ENCODE measurements at regions not wholly inside any gene's neighbourhood (a gene's known extent, or its start where the extent isn't known, plus 50 kb on each side); places are given as distances from the start of the nearest gene placed in this dataset.
A peak's percentile ranks its signal among the peaks of the same experiment; 100 is the strongest.

GRCh38 chr20:48348022-48348421 lies 479.8 kb downstream of the PREX1 start:
- H3K4me3 ChIP-seq (replicated peaks; ENCODE audit: low read depth, low read length) = no peak overlapping the region
- no peak for DNase-seq (ENCODE audit: low read depth)
- no peak for TF ChIP-seq CTCF (IDR thresholded peaks at IDR 0.05; ENCODE audit: low read length, missing control alignments)

DNA sequence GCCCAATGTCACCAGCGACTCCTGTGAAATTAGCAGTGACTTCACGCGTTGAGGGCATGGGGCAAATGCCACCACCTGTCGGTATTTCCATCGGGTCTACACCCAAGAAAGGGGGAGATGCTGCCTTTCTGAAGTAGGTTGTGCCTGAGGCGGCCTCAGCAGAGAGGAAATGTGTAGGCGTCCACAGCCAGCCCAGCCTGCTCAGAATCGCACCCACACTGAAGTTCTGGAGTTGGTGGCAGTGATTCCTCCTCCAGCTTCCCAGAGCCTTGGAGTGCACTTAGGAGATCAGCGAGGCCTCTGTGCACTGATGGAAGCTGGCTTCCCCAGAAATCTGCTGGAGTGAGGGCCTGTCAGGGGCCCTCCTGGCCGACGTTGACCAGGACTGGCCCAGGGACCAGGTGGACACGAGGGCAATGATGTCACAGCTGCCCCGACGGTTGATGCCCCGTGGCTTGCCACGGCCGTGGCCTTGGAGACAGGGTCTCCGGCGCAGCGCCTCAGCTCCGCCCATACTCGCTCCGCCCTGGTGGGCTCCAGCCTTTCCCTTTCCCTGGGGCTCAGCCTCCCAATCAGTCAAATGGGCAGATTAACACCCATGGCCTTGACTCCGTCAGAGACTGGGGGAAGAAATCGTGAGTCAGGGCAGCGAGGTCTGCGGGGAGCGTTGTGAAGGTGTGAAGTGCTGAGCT lies 484.8 kb downstream of the PREX1 start:
- no peak for TF ChIP-seq CTCF (IDR thresholded peaks at IDR 0.05; ENCODE audit: low read length, missing control alignments)
- no peak for DNase-seq (ENCODE audit: low read depth)
- no peak overlapping the region for H3K4me3 ChIP-seq (replicated peaks; ENCODE audit: low read depth, low read length)

DNA sequence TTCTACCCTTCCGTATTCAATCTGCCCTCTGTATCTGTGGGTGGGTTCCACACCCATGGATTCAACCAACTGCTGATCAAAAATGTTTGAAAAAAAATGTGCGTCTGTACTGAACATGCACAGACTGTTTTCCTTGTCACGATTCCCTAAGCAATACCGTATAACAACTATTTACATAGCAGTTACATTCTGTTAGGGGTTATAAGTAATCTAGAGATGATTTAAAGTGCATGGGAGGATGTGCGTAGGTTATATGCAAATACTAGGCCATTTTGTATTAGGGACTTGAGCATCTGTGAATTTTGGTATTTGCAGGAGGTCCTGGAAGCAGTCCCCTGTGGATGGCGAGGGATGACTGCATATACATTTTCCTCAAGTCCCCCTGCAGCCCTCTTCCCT lies 486.9 kb downstream of the PREX1 start:
- TF ChIP-seq CTCF (IDR thresholded peaks at IDR 0.05; ENCODE audit: low read length, missing control alignments) = no peak
- no peak for DNase-seq (ENCODE audit: low read depth)
- H3K4me3 ChIP-seq (replicated peaks; ENCODE audit: low read depth, low read length) = no peak overlapping the region

DNA sequence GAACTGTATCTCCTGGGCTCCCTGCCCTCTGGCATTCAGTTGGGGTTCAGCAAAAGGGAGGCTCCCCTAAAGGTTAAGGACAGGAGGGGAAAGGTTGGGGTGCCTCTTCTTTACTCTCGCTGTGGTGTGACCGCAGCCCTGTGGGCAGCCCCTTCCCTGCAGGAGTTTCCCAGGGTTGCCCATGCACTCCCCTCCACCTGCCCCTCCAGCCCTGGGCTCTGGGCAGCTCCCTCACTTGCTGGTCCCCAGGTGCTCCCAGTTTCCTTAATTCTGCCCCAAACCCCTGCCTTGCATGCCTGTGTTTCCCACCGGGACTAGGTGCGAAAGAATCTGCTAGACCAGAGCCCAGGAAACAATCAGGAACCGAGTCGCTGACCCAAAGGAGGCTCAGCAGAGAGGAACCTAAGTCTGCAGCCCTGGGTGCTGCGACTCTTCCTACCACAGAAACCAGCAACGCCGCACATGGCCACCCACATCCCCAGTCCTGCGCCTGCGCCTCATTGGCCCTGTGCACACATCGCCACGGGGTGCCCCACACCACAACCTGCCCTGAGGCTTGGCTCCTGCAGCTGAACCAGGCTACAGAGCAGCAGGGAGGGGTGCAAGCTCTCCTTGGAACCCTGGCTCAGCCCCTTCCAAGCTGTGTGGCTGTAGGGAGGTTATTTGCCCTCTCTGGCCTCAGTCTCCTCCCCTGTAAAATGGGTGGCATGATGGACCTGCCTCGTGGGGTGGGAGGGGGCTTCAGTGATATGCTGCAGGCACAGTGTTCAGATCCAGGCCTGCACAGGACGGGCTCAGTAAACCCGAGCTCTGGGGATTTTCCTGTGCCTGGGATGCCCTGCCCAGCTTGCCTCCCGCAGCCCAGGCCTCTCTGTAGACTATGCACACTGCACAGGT lies 487.6 kb downstream of the PREX1 start:
- H3K4me3 ChIP-seq (replicated peaks; ENCODE audit: low read depth, low read length) = no peak overlapping the region
- DNase-seq (ENCODE audit: low read depth) = no peak
- no peak for TF ChIP-seq CTCF (IDR thresholded peaks at IDR 0.05; ENCODE audit: low read length, missing control alignments)

DNA sequence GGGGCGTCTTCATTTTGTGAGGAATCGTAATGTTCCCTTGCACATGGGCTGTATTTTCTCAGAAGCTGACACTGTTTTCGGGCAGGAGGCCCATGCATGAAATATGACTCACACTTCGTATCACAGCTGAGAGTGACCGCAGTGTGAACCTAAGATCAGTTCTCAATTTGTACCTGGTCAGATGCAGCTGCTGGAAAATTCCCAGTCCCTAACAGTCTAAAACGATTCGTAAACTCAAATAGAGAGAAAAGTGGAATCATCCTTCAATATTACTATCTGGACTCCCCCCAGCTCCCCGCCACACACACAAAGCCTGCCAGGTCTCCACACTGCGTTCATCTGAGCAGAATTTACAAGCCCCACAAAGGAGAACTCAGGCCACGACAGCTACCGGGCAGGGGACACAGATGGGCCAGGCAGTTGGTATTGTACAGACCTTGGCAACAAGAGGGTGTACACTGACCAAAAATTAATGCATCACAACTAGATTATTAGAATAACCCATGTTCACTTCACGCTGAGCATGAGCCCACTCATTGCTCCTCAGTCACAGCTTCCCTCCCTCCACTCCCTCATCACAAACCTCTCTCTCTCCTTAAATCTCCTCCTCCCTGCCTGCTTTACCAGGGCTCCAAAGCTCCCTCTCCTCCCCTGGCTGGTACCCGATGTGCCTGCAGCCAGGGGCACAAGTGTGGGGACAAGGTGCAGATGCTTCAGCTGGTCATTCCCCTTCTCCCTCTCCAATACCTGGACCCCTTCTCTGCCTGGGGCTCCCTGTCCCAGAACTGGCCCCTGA lies 488.4 kb downstream of the PREX1 start:
- H3K4me3 ChIP-seq (replicated peaks; ENCODE audit: low read depth, low read length) = no peak overlapping the region
- peak; percentile 77 for DNase-seq (ENCODE audit: low read depth)
- no peak for TF ChIP-seq CTCF (IDR thresholded peaks at IDR 0.05; ENCODE audit: low read length, missing control alignments)

GRCh38 chr20:48338717-48339116 lies 489.1 kb downstream of the PREX1 start:
- TF ChIP-seq CTCF (IDR thresholded peaks at IDR 0.05; ENCODE audit: low read length, missing control alignments) = no peak
- peak; percentile 77 for DNase-seq (ENCODE audit: low read depth)
- H3K4me3 ChIP-seq (replicated peaks; ENCODE audit: low read depth, low read length) = no peak overlapping the region

Data from fibroblast of pulmonary artery (primary cell).